K562 (cell line): ENCODE measurements at regions not wholly inside any gene's neighbourhood (a gene's known extent, or its start where the extent isn't known, plus 50 kb on each side); places are given as distances from the start of the nearest gene placed in this dataset.

Experiments used
- GABPB1 ChIP-seq: sonication (generic); formaldehyde crosslinking; IDR thresholded peaks from 2 replicates; pipeline ENCODE4 v1.8.0; 2022; ENCODE audit warnings: mild to moderate bottlenecking, missing genetic modification reagents
- MCM7 ChIP-seq, 2 experiments: fragments of 450-650 bp; IDR thresholded peaks; 2 replicates each; pipeline ENCODE4 v1.6.1; 2016 to 2018
- RFX5 ChIP-seq: IDR thresholded peaks from 2 replicates; pipeline ENCODE4 v1.6.1; 2011; ENCODE audit warnings: low read depth, mild to moderate bottlenecking, improper control_type of control experiment, low read length
- TF ChIP-seq, protein P1 (sequence below): sonication (generic); formaldehyde crosslinking; IDR thresholded peaks from 2 replicates; pipeline ENCODE4 v1.5.0; 2020; ENCODE audit warnings: missing genetic modification reagents
- TF ChIP-seq, protein P2 (sequence below), 3 experiments: IDR thresholded peaks in 2 of 3; conservative IDR thresholded peaks in 1 of 3; 2 replicates each; pipeline ENCODE4 v1.5.1; 2011 to 2012; ENCODE audit warnings: low read length in 3 of 3, mild to moderate bottlenecking in 3 of 3, control low read depth in 2 of 3, improper control_type of control experiment in 1 of 3, inconsistent platforms in 1 of 3, low read depth in 1 of 3, mixed read lengths in 1 of 3, moderate library complexity in 1 of 3; ENCODE audit not compliant: insufficient read depth in 2 of 3

DNA sequence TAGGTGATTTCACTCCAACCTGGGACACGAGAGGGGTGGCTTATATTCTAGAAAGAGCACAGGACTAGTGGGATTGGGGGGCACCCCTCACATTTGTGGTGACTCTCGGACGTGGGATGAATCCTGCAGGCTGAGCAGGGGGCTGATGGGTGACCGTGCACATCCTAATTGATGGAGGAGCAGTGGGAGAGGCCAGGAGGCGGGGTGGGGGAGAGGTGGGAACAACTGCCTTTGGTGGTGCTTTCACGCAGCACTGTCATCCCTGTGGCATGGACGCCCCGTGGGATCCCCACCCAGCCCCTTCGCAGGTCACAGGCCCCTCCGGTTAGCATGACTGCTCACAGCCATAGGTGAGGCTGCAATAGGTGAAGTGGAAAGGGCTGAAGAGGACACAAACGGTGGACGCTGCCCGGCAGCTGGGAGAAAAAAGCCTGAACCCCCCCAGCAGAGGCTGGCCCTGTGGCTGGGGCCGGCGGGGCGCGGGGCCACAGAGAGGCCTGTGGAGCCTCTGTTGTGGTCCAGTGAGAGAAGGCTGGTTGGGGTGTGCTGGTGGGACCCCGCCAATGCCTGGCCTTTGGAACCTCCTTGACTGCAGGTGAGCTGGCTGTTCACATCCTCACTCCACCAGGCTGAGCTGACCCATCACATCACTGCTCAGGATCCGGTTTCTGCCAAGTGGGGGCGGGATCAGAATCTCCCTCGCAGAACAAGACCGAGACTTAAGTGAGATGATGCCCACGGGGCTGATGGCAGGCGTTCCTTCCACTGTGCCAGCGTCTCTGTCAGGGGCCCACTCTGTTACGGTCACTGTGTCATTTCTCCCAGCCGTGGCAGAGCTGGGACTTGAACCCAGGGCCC lies 325.4 kb downstream of the TEX29 start:
- TF ChIP-seq, protein P1, sequence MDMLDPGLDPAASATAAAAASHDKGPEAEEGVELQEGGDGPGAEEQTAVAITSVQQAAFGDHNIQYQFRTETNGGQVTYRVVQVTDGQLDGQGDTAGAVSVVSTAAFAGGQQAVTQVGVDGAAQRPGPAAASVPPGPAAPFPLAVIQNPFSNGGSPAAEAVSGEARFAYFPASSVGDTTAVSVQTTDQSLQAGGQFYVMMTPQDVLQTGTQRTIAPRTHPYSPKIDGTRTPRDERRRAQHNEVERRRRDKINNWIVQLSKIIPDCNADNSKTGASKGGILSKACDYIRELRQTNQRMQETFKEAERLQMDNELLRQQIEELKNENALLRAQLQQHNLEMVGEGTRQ (CRISPR knock-in tag), result no peak
- TF ChIP-seq GABPB1 (CRISPR knock-in tag), result no peak
- TF ChIP-seq, protein P2, sequence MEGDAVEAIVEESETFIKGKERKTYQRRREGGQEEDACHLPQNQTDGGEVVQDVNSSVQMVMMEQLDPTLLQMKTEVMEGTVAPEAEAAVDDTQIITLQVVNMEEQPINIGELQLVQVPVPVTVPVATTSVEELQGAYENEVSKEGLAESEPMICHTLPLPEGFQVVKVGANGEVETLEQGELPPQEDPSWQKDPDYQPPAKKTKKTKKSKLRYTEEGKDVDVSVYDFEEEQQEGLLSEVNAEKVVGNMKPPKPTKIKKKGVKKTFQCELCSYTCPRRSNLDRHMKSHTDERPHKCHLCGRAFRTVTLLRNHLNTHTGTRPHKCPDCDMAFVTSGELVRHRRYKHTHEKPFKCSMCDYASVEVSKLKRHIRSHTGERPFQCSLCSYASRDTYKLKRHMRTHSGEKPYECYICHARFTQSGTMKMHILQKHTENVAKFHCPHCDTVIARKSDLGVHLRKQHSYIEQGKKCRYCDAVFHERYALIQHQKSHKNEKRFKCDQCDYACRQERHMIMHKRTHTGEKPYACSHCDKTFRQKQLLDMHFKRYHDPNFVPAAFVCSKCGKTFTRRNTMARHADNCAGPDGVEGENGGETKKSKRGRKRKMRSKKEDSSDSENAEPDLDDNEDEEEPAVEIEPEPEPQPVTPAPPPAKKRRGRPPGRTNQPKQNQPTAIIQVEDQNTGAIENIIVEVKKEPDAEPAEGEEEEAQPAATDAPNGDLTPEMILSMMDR (IDR thresholded peaks at IDR 0.05 in 2 of 3, conservative IDR thresholded peaks at IDR 0.05 in 1 of 3; ENCODE audit: insufficient read depth in 2 of 3, low read depth in 1 of 3, low read length in 3 of 3), result no peak
- no peak for TF ChIP-seq MCM7 (IDR thresholded peaks at IDR 0.05)
- TF ChIP-seq RFX5, result no peak
